GM10266 (cell line): ENCODE measurements at regions not wholly inside any gene's neighbourhood (a gene's known extent, or its start where the extent isn't known, plus 50 kb on each side); places are given as distances from the start of the nearest gene placed in this dataset.
"Not testable (repeated sequence)": the region's sequence is repeated elsewhere in the genome, so short reads cannot be mapped to it uniquely, and the experiment has no call there.

Experiments
- DNase-seq: peaks from one replicate; pipeline ENCODE4 v3.0.0; 2012; ENCODE audit errors: extremely low spot score
- TF ChIP-seq, protein P1 (sequence below): IDR thresholded peaks from 2 replicates; pipeline ENCODE4 v1.5.1; 2012; ENCODE audit warnings: mild to moderate bottlenecking, low read depth; ENCODE audit not compliant: control insufficient read depth, insufficient read depth; ENCODE audit errors: missing control alignments

DNA sequence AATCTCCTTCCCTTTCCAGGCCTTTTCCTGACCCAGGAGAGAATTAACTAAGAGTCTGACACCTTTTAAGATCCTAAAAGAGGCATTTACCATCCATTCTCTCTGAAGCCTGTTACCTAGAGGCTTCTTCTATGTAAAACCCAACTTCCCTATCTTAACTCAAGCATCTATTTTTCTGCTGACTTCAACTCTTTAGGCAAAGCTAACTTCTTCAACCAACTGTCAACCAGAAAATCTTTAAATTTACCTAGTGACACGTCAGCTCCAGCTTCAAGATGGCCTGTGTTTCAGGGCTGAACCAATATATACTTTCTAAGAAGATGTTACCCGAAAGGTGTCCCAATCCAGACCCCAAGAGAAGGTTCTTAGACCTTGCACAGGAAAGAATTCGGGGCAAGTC, 492.3 kb upstream of the AUTS2 start:
- TF ChIP-seq, protein P1, sequence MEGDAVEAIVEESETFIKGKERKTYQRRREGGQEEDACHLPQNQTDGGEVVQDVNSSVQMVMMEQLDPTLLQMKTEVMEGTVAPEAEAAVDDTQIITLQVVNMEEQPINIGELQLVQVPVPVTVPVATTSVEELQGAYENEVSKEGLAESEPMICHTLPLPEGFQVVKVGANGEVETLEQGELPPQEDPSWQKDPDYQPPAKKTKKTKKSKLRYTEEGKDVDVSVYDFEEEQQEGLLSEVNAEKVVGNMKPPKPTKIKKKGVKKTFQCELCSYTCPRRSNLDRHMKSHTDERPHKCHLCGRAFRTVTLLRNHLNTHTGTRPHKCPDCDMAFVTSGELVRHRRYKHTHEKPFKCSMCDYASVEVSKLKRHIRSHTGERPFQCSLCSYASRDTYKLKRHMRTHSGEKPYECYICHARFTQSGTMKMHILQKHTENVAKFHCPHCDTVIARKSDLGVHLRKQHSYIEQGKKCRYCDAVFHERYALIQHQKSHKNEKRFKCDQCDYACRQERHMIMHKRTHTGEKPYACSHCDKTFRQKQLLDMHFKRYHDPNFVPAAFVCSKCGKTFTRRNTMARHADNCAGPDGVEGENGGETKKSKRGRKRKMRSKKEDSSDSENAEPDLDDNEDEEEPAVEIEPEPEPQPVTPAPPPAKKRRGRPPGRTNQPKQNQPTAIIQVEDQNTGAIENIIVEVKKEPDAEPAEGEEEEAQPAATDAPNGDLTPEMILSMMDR = no peak
- no peak for DNase-seq

GRCh38 chr7:69106449-69106848, 491.8 kb upstream of the AUTS2 start:
- not testable (repeated sequence) for DNase-seq

GRCh38 chr7:69106946-69107345, 491.3 kb upstream of the AUTS2 start:
- not testable (repeated sequence) for DNase-seq

- TF ChIP-seq, protein P1 = no peak
- no peak for DNase-seq
Observed at GRCh38 chr7:69108097-69108496, 490.2 kb upstream of the AUTS2 start.

DNA sequence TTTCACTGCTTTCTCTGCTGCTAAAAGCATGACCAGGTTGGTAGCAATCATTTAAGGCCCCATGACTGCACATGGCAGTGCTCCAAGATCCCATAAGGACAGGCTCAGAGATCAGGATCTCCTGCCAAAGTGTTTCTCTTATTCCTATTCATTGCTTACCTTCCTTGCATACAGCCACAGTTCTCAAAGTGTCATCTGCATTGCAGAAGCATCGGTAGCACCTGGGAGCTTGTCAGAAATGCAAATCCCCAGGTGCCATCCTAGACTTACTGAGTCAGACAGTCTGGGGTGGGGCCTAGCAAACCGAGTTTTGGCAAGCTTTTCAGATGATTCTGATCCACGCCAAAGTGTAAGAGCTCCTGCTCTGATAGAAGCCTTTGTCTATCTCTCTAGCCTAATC, 489.0 kb upstream of the AUTS2 start:
- no peak for DNase-seq
- TF ChIP-seq, protein P1 = no peak

GRCh38 chr7:69109879-69110278, 488.4 kb upstream of the AUTS2 start:
- DNase-seq = no peak
- TF ChIP-seq, protein P1 = no peak

DNA sequence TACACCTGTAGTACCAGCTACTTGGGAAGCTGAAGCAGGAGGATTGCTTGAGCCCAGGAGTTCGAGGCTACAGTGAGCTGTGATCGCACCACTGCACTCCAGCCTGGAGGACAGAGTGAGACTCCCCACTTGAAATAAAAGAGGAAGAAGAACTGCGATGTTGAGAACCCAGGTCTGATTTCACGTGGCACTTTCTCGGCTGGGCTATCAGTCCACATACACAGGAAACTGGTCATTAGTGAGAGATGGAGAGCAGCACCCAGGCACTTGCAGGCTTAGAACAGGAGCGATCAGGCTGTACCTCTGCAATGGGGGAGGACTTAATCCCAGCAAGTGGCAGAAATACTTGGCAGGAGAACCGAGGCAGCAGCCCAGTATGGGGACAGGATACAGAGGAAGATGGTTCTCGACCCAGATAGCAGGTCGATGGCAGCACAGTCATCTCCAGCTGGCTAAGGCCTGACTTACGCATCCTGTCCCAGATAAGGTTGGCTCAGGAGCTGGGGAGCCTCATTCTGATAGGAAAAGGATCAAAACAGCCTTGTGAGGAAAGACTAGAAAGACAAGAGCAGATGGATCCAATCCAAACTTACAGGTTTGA, 487.7 kb upstream of the AUTS2 start:
- DNase-seq = no peak
- TF ChIP-seq, protein P1 = no peak

DNA sequence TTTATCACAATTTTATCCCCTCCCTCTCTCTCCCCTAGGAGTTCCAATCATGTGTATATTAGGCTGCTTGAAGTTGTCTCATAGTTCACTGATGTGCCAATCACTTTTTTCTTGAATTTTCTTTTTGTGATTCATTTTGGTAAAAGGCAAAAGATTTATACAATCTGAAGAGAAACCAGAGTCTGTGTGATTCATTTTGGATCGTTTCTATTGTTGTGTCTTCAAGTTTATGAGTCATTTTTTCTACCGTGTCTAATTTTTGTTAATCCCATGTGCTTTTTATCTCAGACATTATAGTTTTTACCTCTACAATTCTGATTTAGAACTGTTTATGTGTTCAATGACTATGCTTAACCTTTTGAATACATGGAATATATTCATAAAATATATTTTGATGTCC, 483.9 kb upstream of the AUTS2 start:
- no peak for DNase-seq
- TF ChIP-seq, protein P1 = no peak
